ENCODE measurements at regions not wholly inside any gene's neighbourhood (a gene's known extent, or its start where the extent isn't known, plus 50 kb on each side); places are given as distances from the start of the nearest gene placed in this dataset.

GRCh38 chr10:130570074-130570473 is 433.9 kb downstream of the GLRX3 start:
- DNase-seq = no peak

- DNase-seq = no peak
These were observed 435.5 kb downstream of the GLRX3 start for GRCh38 chr10:130571674-130572073.

DNA sequence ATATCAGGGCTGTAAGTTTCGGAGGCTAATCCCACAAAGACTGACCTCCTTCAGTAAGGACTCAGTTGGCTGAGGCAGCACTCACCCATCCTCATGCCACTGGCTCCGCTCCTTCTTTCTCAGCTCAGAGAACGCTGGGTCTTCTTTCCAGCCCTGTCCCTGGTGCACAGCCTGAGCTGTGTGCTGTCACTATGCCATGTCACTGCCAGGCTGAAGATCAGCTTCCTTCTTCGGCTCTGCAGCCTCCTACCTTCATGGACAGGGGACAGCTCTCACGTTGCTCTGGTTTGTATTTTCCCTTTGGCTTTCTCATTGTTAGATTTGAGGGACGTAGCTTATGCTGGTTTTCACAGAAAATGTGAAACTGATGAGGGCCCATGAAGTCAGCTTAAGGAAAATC is 437.3 kb downstream of the GLRX3 start:
- no peak for DNase-seq

- DNase-seq = no peak
These were observed 439.6 kb downstream of the GLRX3 start for GRCh38 chr10:130575756-130576285.

DNA sequence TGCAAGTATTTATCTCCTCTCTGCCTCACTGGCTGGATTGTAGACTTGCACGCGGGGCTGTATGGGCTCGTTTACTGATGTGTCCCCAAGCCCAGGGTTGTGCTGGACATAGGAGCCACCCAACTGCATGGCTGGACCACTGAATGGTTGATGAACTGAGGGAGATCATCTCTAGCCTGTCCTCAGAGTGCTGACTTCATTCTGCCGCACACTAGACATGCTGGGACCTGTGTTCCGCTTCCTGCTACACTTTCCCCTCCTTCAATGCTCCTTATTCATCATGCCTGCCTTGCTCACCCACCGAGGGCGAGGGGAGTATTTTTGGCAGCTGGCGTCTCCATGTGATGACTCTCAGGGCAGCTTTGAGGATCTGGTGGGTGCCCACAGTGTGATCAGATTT is 440.2 kb downstream of the GLRX3 start:
- DNase-seq = no peak

GRCh38 chr10:130577039-130577438 is 440.8 kb downstream of the GLRX3 start:
- DNase-seq = no peak

DNA sequence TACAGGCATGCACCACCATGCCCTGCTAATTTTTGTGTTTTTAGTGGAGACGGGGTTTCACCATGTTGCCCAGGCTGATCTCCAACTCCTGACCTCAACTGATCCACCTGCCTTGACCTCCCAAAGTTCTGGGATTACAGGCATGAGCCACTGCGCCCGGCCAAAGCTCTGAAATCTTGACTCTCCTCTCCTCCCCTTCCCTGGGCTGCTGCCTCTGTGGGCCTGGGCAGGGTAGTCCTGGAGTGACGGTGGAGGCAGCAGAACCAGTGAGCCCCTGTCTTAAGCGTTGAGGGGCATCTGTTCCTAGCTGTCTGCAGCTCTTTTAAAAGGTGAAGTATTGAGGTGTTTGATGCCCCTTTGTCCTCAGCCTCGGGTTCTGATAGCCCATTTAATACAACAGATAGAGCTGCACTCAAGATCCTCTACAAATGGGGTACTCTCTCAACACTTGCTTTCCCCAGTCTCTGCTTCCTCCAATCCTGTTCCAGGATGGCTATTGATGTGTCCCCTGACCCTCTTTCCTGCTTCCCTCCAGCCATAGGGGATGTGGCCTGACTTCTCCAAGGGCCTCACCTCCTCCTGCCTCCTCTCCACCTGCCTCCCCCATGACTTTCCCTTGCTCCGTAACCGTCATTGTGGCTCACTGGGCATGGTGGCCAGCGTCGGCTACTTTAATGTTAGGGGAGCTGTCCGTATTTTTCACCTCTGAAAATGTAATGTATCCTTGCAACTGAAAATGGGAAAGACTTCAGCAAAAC is 442.5 kb downstream of the GLRX3 start:
- DNase-seq = no peak

- no peak for DNase-seq
These were observed 443.7 kb downstream of the GLRX3 start for GRCh38 chr10:130579913-130580312.

DNA sequence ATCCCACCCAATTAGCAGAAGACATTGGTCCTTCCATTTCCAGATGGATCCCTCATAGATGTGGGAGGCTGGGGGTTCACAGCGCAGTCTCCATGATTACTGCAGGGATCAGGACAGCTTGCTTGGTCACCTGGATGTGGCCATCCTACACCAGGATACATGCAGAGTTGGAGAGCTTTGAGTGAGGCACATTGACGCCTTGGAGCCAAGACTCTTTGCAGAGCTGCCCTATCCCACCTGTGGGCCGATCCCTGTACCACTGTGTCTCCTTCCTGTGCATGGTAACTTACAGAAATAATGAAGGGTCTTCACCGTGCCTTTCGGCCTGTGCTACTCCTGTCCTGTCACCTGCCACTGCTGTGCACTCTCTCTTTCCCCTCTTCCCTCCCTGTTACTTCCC is 444.8 kb downstream of the GLRX3 start:
- DNase-seq = no peak

GRCh38 chr10:130587718-130588117 is 451.5 kb downstream of the GLRX3 start:
- no peak for DNase-seq

- DNase-seq = no peak
These were observed 469.8 kb downstream of the GLRX3 start for GRCh38 chr10:130606001-130606405.

DNA sequence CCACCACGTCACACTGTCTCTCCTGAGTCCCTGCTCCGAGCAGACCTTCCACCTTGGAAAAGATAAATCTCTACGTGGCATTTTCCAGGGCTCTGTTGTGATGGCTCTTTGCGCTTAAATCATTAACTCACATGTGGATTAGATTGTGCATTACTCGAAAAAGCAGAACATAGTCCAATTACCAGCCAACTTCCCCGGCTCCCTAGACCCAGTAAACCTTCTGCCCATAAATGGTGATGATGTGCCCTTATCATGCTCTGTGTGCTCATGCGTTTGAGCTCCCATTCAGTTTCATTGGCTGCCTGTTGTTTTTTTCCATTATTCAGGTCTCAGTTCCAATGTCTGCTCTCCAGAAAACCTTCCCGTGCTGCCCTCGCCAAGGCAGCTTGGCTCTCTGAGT is 471.2 kb downstream of the GLRX3 start:
- DNase-seq = no peak

GRCh38 chr10:130611239-130611638 is 475.0 kb downstream of the GLRX3 start:
- DNase-seq = no peak

- no peak for DNase-seq
These were observed 479.3 kb downstream of the GLRX3 start for GRCh38 chr10:130615457-130615856.

DNA sequence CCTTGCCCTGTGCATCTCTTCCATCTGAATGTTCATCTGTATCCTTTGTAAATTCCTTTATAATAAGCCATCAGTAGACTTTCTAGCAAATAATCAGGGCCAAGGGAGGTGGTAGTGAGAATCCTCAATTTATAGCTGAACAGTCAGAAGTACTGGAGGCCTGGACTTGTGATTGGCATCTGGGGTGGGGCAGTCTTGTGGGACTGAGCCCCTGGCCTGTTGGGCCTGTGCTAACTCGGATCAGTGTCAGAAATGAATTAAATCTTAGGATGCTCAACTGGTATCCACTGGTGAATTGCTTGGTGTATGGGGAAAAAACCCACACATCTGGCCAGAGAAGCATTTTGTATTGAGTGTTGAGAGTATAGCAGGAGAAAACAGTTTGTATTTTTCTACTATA is 481.8 kb downstream of the GLRX3 start:
- no peak for DNase-seq

DNA sequence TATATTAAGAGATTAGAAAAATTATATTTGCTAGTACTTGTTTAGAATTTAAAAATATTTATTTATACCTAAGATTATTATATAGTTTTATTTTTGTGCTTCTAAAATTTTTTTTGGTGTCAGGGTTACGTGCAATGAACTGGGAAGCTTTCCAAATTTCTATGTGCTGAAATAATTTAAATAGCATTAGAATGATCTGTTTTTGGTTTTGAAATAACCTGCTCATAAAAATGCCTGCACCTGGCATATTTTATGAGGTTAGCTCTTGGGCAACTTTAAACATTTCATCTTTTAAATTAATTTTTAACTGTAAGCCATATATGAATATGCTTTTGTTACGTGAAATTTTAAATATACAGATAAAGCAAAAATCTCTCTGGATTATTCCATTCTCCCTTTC is 482.5 kb downstream of the GLRX3 start:
- no peak for DNase-seq

GRCh38 chr10:130621231-130621775 is 485.1 kb downstream of the GLRX3 start:
- no peak for DNase-seq

GRCh38 chr10:130623680-130624267 is 487.6 kb downstream of the GLRX3 start:
- DNase-seq = no peak

DNA sequence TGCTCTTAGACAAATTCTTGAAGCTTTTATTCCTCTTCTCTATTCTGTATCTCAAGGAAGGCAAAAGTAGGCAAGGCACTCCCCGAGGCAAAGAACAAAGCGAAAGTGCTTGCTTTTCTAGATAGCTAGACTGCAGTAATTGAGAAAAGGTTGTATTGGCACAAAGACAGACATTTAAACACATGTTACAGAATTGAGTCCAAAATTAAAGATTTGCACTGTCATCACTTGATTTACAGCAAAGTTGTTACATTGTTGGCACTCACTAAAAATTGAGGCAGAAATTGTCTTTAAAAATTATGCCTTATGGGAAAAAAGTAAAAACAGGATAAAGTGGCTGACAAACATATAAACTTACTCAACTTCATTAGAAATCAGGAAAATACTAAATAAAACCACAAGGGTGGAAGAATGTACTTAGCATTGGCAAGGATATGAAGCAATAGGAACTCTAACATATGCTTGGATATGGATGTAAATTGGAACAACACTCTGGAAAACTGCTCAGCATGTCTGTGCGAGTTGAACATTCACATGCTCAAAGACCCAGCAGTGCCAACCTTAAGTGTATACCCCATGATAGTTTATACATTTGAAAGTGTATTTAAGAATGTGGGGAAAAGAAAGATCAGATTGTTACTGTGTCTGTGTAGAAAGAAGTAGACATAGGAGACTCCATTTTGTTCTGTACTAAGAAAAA is 491.3 kb downstream of the GLRX3 start:
- no peak for DNase-seq

GRCh38 chr10:130630135-130630534 is 493.9 kb downstream of the GLRX3 start:
- DNase-seq = no peak

GRCh38 chr10:130631142-130632096 is 495.2 kb downstream of the GLRX3 start:
- no peak for DNase-seq

- DNase-seq = no peak
These were observed 498.6 kb downstream of the GLRX3 start for GRCh38 chr10:130634816-130635215.
